PC-9 (cell line): ENCODE measurements at regions not wholly inside any gene's neighbourhood (a gene's known extent, or its start where the extent isn't known, plus 50 kb on each side); places are given as distances from the start of the nearest gene placed in this dataset.

ENCODE experiments used
- BruUV-seq: library from RNA; stranded (reverse); fragments of 400-500 nt; replicated peaks from 2 replicates; lab custom pipeline; 2021; lab: Mats Ljungman, UMichigan
- CTCF ChIA-PET: fragments of 300-600 bp; sonication (Branson Sonifier 250); formaldehyde crosslinking; loops from one replicate; lab custom pipeline; 2022; ENCODE audit warnings: antibody characterized with exemption; lab: Charles Lee
- POLR2A ChIA-PET: fragments of 300-600 bp; sonication (Branson Sonifier 250); formaldehyde crosslinking; loops from one replicate; lab custom pipeline; 2022; ENCODE audit warnings: antibody characterized with exemption; ENCODE audit not compliant: unreplicated experiment; lab: Charles Lee
- DNase-seq, 2 experiments: peaks; one replicate each; pipeline versions ENCODE4 v3.0.0 to v3.0.0-alpha.2; 2015 to 2022; ENCODE audit warnings: mixed read lengths in 1 of 2
- H2AFZ ChIP-seq: fragments of 200-600 bp; sonication (generic); 2 replicates; pipeline ENCODE4 v1.8.1; 2017; ENCODE audit warnings: antibody characterized with exemption
- H3F3A ChIP-seq: fragments of 200-600 bp; sonication (generic); 2 replicates; pipeline ENCODE4 v1.8.1; 2017; ENCODE audit warnings: antibody characterized with exemption, mild to moderate bottlenecking, low read depth; ENCODE audit not compliant: insufficient read depth
- H3K27ac ChIP-seq: fragments of 200-600 bp; sonication (generic); 2 replicates; pipeline ENCODE4 v1.6.1; 2016; ENCODE audit warnings: mixed run types
- H3K27me3 ChIP-seq: fragments of 200-600 bp; sonication (generic); 2 replicates; pipeline ENCODE4 v1.6.1; 2016; ENCODE audit warnings: low read depth, mixed run types; ENCODE audit not compliant: insufficient read depth
- H3K36me3 ChIP-seq: fragments of 200-600 bp; sonication (generic); 2 replicates; pipeline ENCODE4 v1.6.1; 2016; ENCODE audit warnings: low read depth, mixed run types
- H3K4me1 ChIP-seq: fragments of 200-600 bp; sonication (generic); replicated peaks from 2 replicates; pipeline ENCODE4 v1.6.1; 2016; ENCODE audit warnings: mixed run types; ENCODE audit not compliant: insufficient read depth
- H3K4me2 ChIP-seq: fragments of 200-600 bp; sonication (generic); 2 replicates; pipeline ENCODE4 v1.6.1; 2017; ENCODE audit warnings: mixed run types
- H3K4me3 ChIP-seq: fragments of 200-600 bp; sonication (generic); 2 replicates; pipeline ENCODE4 v1.6.1; 2016; ENCODE audit warnings: mixed run types
- H3K79me2 ChIP-seq: fragments of 200-600 bp; sonication (generic); 2 replicates; pipeline ENCODE4 v1.6.1; 2017; ENCODE audit warnings: low read depth, mixed run types
- H3K9me2 ChIP-seq: fragments of 200-600 bp; sonication (generic); 2 replicates; pipeline ENCODE4 v1.8.1; 2017; ENCODE audit warnings: mild to moderate bottlenecking; ENCODE audit not compliant: insufficient read depth
- H3K9me3 ChIP-seq: fragments of 200-600 bp; sonication (generic); 2 replicates; pipeline ENCODE4 v1.8.1; 2016; ENCODE audit warnings: low read depth; ENCODE audit not compliant: insufficient read depth
- H4K20me1 ChIP-seq: fragments of 200-600 bp; sonication (generic); 2 replicates; pipeline ENCODE4 v1.8.1; 2017; ENCODE audit not compliant: insufficient read depth
- CTCF ChIP-seq: fragments of 200-600 bp; sonication (generic); conservative IDR thresholded peaks from 2 replicates; pipeline ENCODE4 v1.6.1; 2017; ENCODE audit warnings: mixed run types, antibody characterized with exemption, mild to moderate bottlenecking, moderate library complexity
- EZH2 ChIP-seq: fragments of 200-600 bp; sonication (generic); IDR thresholded peaks from 2 replicates; pipeline ENCODE4 v1.8.0; 2017; ENCODE audit warnings: antibody characterized with exemption, low read depth
- intact Hi-C: fragments of 100-400 bp; cut with micrococcal nuclease; formaldehyde crosslinking; loops from one replicate; pipeline ENCODE4 v1.10.0; 2022; ENCODE audit not compliant: unreplicated experiment

- H2AFZ ChIP-seq: no peak overlapping the region
- H3K4me3 ChIP-seq: no peak overlapping the region
- intact Hi-C loops: no loop called here
- no peaks in the 10 kb centered on the region for H3K9me2 ChIP-seq
- H3K27me3 ChIP-seq: no peaks in the 10 kb centered on the region
- H3K9me3 ChIP-seq: no peaks in the 10 kb centered on the region
- H3K79me2 ChIP-seq: no peaks in the 10 kb centered on the region
- no peaks in the 10 kb centered on the region for H3F3A ChIP-seq
- ChIA-PET CTCF (no interaction called here), POLR2A (no interaction called here)
- no TSS peak for BruUV-seq
- no peak overlapping the region for H3K4me2 ChIP-seq
- no peaks in the 10 kb centered on the region for H4K20me1 ChIP-seq
- H3K27ac ChIP-seq: no peak overlapping the region
- no peak for DNase-seq
- TF ChIP-seq EZH2 (no peak), CTCF (no peak)
- H3K4me1 ChIP-seq: no peaks in the 10 kb centered on the region
- H3K36me3 ChIP-seq: no peaks in the 10 kb centered on the region
Observed at GRCh38 chr9:16930578-16930977, 60.1 kb upstream of the BNC2 start.

- ChIA-PET CTCF (no interaction called here), POLR2A (no interaction called here)
- Histone ChIP-seq H3K9me3 (no peaks in the 10 kb centered on the region), H3K4me3 (no peak overlapping the region), H2AFZ (no peak overlapping the region), H3K36me3 (no peaks in the 10 kb centered on the region), H3K27me3 (no peaks in the 10 kb centered on the region), H3K27ac (no peak overlapping the region), H3K9me2 (no peaks in the 10 kb centered on the region), H3K4me1 (no peaks in the 10 kb centered on the region), H3K79me2 (no peaks in the 10 kb centered on the region), H3K4me2 (no peak overlapping the region), H4K20me1 (no peaks in the 10 kb centered on the region), H3F3A (no peaks in the 10 kb centered on the region)
- intact Hi-C loops: no loop called here
- no TSS peak for BruUV-seq
- DNase-seq: no peak
- TF ChIP-seq CTCF (no peak), EZH2 (no peak)
Observed at GRCh38 chr9:16928179-16928945, 57.9 kb upstream of the BNC2 start.

- Histone ChIP-seq H3K27me3 (no peaks in the 10 kb centered on the region), H3K4me2 (no peak overlapping the region), H4K20me1 (no peaks in the 10 kb centered on the region), H3K4me1 (peaks cover 11% of the 10 kb centered on the region), H3K36me3 (no peaks in the 10 kb centered on the region), H3F3A (no peaks in the 10 kb centered on the region), H3K27ac (no peak overlapping the region), H3K4me3 (no peak overlapping the region), H3K79me2 (no peaks in the 10 kb centered on the region), H3K9me3 (no peaks in the 10 kb centered on the region), H2AFZ (no peak overlapping the region), H3K9me2 (no peaks in the 10 kb centered on the region)
- no peak for DNase-seq
- TF ChIP-seq EZH2 (no peak), CTCF (no peak)
- CTCF ChIA-PET: no interaction called here
- BruUV-seq: no TSS peak
- intact Hi-C loops: no loop called here
- POLR2A ChIA-PET: no interaction called here
Observed at GRCh38 chr9:16925426-16925825, 55.0 kb upstream of the BNC2 start.
